Hematopoietic multipotent progenitor cell treated with erythropoietin and hydrocortisone succinate and interleukin-3 and kit ligand, for 8 days (in vitro differentiated cells): ENCODE measurements at regions not wholly inside any gene's neighbourhood (a gene's known extent, or its start where the extent isn't known, plus 50 kb on each side); places are given as distances from the start of the nearest gene placed in this dataset.

ENCODE experiments used
- DNase-seq: peaks from one replicate; pipeline ENCODE4 v3.0.0-alpha.2; 2015

- DNase-seq = no peak
Observed at GRCh38 chr18:70468861-70469547, 180.2 kb downstream of the SOCS6 start.

DNA sequence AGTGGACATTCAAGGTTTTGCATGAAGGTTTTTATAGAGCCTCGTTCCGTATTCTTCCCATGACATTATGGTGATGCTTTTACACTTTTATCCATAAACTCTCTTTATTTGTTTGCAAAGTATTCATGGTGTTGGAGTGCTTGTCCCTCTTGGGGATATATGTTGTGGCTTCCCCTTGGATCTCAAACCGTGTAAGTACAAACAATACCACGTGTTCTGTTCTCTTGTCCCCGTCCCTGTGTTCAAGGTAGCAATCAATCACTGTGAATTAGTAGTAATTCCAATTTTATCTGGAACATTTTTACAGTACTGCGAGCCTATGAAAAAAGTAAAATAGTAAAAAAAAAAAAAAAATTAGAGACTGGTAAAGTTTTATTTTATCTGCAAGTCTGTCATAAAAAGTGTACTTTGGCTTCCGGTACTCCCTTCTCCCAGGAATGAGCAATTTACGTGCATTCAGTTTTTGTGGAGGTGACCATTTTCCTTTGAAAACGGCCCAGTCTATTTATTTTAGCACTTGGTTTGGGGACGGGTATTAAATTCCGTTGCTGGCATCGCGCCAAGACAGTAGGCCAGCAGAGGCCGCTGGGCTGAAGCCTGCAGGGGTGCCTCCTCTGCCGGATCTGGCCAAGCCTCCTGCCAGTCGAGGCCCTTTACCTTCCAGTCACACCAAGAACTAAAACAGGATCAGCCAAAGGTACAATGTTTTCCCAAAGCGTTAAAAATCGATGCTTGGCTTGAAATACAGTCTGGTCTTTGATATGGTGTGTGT lies 175.7 kb downstream of the SOCS6 start:
- peak; percentile 83 for DNase-seq

- DNase-seq = no peak
Observed at GRCh38 chr18:70463085-70463484, 174.2 kb downstream of the SOCS6 start.

DNA sequence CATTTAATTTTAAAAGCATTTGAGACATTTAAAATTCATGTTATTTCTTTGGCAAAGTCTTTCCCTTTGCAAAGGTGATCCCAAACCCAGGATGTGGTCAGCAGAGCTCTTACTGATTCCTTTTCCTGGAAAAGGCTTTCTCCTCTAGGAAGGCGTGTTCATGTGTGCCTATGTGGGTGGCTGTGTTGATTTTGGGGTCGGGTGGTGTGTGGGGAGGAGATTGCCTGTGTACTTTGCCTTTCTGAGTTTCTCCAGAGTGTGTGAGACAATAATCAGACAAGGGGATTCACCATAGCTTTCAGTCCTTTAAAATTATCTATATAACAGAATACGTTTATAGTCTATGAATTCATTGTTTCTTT lies 173.2 kb downstream of the SOCS6 start:
- peak; percentile 32 for DNase-seq

DNA sequence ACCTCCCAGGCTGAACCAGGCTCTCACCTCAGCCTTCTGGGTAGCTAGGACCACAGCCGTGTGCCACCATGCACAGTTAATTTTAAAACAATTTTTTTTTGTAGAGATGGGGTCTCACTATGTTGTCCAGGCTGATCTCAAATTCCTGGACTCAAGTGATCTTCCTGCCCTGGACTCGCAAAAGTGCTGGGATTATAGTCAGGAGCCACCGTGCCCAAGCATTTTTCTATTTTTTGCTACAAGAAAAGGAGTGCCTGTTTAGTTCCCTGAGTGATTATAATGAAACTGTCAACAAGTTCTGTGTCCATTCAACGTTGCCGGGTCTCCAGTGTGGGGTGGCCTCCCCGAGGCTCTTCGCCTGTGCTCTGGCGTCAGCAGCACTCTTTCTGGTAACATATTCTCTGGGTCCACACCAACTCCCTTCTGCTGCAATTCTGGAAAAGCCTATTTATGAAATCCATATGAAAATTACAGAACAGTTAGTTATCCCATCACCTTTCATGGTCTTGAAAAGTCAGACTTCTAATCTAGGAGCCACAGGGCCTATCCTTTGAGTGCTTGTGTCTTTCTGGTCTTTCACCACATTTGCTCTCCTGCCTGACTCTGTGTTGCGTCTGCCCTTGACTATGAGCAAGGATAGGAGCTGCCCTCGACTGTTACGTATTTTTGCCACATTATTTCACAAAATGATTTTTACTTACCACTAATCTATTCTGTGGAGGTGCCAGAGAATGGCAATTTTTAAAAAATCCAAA lies 172.7 kb downstream of the SOCS6 start:
- DNase-seq = no peak

DNA sequence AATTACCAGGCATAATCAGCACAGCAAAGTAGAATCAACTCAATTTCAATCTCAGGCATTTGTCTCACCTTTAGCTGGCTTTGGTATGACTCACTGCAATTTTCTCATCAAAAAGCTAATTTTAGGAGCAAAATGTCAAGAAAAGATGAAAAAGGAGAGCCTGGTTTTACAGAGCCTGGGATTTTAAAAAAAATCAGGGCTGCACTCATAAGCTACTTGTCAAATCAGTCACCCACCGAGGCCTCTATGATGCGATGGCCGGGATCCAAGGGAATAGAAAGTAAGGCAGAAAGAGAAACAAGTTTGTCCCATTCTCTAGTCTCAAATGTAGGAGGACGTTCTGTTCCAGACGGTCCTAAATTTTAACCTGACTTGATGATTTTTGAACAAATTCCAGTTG lies 170.9 kb downstream of the SOCS6 start:
- no peak for DNase-seq

DNA sequence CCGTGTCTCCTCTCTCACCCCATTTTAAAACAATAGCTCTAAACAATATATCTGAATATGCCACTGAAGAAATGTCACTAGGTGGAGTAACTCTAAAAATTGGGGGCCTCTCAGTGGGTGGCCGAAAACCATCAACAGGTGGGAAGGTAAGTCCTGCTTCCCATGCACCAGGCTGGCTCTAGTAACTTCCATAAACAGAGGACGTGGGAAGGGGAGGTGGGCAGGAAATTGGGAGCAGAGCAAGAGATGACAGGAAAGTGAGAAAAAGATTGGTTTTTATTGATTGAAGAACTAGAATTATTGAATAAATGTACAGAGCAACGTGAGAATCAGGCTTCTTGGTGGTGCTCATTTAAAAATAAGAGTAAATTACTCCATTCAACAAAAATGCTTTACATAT lies 170.4 kb downstream of the SOCS6 start:
- no peak for DNase-seq

- DNase-seq = no peak
Observed at GRCh38 chr18:70457788-70458187, 168.9 kb downstream of the SOCS6 start.

DNA sequence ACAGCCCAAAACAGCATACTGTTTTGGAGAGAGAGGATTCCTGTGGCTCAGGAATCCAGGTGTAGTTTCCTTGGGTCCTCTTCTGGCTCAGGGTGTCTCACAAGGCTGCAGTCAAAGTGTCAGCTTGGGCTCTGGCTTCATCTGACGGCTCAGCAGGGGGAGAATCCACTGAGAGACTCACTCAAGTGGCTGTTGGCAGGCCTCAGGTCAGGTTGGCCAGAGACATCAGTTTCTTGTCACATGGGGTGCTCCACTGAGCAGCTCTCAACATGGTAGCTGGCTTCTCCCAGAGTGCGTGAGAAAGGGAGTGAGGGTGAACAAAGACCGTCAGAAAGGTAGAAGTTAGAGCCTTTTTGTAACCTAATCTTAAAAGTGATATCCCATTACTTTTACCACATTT lies 168.4 kb downstream of the SOCS6 start:
- DNase-seq = no peak

- no peak for DNase-seq
Observed at GRCh38 chr18:70456376-70456775, 167.5 kb downstream of the SOCS6 start.

DNA sequence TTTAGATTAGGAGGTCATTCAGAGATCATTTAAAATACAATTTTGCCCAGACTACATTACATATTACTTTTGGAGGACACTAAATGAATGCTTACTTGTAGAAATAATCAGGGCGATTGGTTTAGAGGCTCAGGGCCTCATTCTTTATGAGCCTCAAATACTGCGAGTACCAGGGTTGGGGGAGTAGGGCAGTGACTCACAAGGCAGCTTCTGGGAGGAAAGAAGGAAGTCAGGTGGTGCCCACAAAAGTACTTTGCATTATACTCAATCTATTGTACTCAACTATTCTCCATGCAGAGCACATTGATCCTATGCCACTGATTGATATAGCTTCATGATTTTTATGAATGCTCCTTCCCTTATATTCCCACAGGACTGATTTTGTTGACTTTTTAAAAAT lies 166.9 kb downstream of the SOCS6 start:
- no peak for DNase-seq

DNA sequence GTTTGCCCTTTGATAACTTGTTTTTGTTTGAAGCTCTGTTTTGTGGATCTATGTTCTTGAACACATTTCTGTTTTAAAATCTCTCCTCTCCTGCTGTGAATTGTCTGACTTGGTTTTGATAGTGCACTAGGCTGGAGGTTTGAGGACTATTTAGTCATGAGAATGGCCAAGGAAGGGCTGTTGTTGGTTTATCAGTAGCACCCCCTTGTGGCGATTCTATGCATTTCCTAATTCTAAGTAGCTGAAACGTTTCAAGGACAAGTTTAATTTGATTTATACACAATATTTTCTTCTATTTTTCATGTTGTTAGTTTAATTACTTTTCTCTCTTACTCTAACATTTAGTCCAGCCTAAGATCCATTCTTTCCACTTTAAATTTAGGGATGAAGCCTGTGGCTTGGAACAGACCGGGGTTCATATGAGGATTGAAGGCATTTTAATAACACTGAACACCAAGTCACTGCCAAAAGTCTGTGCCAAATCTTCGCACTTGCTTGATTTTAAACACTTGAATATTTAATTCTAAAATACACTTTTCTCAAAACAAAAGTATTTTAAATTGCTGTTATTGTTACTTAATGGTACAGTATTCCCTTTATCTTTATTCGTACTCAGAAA lies 166.0 kb downstream of the SOCS6 start:
- DNase-seq = peak; percentile 75

DNA sequence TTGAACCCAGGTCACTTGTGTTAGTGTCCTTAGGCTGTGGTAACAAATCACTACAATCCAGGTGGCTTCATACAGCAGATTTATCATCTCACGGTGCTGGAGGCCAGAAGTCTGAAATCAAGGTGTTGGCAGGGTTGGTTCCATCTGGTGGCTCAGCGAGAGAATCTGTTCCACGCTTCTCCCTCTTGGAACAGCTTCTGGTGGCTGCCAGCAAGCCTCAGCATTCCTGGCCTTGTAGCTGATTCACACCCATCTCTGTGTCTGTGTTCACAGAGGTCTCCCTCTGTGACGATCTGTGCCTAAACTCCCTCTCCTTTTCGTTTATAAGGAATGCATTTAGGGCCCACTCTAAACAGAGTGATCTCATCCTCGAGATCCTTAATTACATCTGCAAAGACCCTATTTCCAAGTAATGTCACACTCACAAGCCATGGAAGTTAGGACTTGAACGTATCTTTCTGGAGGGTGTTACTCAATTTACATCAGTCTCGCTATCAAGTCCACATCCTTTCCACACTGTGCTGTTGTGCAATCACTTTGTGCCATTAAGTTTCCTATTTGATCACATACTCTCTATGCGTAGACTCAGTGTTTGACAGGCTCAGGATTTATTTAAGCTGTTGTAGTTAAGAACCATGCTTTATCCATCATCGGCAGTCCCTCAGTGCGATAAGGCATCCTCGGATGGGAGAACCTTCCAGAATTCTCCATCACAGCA lies 164.4 kb downstream of the SOCS6 start:
- no peak for DNase-seq

DNA sequence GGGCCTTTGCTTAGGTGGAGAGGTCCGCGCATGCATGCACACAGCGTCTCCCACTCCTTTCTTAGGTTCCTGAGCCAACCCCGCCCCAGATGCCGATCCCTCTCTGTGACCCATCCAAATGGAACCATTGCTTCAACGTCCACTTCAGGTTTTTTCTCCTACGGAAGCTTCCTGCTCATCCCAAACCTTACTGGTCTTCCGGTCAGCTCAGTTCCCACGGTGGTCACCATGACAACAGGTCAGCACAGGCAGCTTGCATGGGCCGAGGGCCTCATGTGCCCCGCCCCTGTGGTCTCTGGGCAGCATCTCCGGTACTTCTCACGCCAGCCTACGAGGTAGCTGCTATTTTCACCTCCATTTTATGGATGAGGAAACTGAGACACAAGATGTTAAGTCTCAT lies 163.7 kb downstream of the SOCS6 start:
- no peak for DNase-seq

- peak; percentile 40 for DNase-seq
Observed at GRCh38 chr18:70450426-70451253, 161.8 kb downstream of the SOCS6 start.

GRCh38 chr18:70448588-70448987 lies 159.7 kb downstream of the SOCS6 start:
- DNase-seq = peak; percentile 81

DNA sequence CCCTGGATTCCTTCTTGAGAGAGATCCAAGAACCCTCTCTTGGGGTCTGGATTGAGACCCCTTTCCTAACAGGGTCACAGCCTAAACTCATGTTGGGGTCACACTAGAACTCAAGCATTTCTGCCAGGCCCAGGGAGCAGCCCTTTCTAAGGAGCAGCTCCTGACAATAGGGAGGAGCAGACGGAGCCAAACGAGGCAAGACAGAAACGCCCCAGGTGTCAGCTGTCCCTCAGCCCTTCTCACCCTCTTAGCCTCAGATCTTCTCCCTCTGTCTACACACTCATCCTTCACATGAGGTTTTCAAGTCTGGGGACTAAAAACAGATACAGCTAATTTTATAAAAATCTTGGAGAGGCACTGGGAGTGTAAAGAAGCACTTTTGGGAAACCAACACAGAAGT lies 157.2 kb downstream of the SOCS6 start:
- DNase-seq = no peak

DNA sequence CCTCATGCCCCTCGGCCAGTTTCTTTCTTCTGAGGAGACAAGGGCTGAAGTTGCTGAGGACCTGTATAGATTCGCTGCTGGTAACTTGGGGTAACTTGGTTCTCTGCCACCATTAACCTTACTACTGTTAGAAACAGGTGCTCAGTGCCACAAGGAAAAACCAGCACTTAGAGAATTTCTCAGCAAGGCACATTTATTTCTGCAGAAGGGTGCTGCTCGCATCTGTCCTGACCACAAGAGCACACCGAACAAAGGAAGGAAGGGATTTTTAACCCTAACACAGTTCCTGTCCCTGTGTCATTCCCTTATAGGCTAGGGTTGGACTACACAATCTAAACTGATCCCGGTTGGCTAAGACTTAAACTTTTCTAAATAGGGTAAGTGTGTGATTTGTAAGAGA lies 154.1 kb downstream of the SOCS6 start:
- DNase-seq = no peak

GRCh38 chr18:70432804-70433400 lies 144.1 kb downstream of the SOCS6 start:
- DNase-seq = no peak

DNA sequence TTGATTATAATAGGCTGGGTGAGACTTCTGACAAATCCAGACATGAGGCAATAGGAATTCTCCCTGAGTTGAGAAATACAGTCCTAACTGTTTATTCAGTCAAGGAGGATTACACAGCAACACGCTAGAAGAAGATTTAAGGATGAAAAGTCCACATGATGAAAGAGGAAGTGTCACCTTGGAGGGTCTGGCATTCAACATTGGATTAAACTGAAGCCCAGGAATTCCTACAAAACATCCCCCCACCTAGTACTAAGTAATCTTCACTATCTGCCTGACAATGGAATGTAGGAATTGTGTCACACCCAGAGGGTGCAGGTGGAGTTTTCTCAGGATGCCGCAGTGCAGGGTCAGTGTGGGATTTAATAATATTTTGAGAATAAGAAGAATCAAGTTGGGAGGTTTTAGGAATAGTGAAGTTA lies 142.4 kb downstream of the SOCS6 start:
- no peak for DNase-seq

DNA sequence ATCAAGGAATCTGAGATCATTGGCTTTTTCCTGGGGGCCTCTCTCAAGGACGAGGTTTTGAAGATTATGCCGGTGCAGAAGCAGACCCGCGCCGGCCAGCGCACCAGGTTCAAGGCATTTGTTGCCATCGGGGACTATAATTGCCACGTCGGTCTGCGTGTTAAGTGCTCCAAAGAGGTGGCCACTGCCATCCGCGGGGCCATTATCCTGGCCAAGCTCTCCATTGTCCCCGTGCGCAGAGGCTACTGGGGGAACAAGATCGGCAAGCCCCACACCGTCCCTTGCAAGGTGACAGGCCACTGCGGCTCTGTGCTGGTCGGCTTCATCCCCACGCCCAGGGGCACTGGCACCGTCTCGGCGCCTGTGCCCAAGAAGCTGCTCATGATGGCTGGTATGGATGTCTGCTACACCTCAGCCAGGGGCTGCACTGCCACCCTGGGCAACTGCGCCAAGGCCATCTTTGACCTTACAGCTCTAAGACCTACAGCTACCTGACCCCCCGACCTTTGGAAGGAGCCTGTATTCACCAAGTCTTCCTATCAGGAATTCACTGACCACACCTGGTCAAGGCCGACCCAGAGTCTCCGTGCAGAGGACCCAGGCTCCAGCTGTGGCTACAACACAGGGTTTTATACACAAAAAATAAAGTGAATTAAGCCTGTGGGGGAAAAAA lies 141.8 kb downstream of the SOCS6 start:
- DNase-seq = no peak
